NB4 (cell line): ENCODE measurements at regions not wholly inside any gene's neighbourhood (a gene's known extent, or its start where the extent isn't known, plus 50 kb on each side); places are given as distances from the start of the nearest gene placed in this dataset.
"Not testable (repeated sequence)": the region's sequence is repeated elsewhere in the genome, so short reads cannot be mapped to it uniquely, and the experiment has no call there.

Experiments used
- DNase-seq: peaks from one replicate; pipeline ENCODE4 v3.0.0; 2010; ENCODE audit warnings: low read depth
- H3K4me3 ChIP-seq: one replicate; pipeline ENCODE4 v1.5.1; 2011; ENCODE audit warnings: mild to moderate bottlenecking, low read depth, low read length, moderate library complexity
- MYC ChIP-seq: IDR thresholded peaks from 2 replicates; pipeline ENCODE4 v1.6.1; 2011; ENCODE audit warnings: low read depth, low read length
- POLR2A ChIP-seq: IDR thresholded peaks from 2 replicates; pipeline ENCODE4 v1.6.1; 2011; ENCODE audit warnings: mild to moderate bottlenecking; ENCODE audit not compliant: insufficient read length; ENCODE audit errors: extremely low read depth
- TF ChIP-seq, protein P1 (sequence below): IDR thresholded peaks from one replicate; pipeline ENCODE4 v1.5.1; 2012; ENCODE audit warnings: low read depth, low read length
- TF ChIP-seq, protein P2 (sequence below): IDR thresholded peaks from 2 replicates; pipeline ENCODE4 v1.6.1; 2011; ENCODE audit warnings: low read depth, low read length

DNA sequence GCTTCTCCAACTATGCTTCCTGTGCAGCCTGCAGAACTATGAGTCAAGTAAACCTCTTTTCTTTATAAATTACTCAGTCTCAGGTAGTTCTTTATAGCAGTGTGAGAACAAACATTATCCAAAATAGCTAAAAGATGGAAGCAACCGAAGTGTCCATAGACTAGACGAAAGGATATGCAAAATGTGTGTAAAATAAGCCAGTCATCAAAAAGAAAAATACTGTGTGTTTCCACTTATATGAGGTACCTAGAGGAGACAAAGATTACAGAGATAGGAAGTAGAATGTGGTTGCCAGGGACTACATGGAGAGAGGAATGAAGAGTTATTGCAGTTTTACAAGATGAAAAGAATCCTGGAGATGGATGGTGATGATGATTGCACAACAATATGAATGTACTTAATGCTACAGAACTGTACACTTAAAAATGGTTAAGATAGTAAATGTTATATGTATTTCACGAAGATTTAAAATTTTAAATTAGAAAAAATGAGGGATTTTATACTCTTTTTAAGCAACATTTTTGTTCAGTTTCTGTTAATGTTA, 99.3 kb upstream of the FN1 start:
- no peak for TF ChIP-seq POLR2A
- TF ChIP-seq, protein P1, sequence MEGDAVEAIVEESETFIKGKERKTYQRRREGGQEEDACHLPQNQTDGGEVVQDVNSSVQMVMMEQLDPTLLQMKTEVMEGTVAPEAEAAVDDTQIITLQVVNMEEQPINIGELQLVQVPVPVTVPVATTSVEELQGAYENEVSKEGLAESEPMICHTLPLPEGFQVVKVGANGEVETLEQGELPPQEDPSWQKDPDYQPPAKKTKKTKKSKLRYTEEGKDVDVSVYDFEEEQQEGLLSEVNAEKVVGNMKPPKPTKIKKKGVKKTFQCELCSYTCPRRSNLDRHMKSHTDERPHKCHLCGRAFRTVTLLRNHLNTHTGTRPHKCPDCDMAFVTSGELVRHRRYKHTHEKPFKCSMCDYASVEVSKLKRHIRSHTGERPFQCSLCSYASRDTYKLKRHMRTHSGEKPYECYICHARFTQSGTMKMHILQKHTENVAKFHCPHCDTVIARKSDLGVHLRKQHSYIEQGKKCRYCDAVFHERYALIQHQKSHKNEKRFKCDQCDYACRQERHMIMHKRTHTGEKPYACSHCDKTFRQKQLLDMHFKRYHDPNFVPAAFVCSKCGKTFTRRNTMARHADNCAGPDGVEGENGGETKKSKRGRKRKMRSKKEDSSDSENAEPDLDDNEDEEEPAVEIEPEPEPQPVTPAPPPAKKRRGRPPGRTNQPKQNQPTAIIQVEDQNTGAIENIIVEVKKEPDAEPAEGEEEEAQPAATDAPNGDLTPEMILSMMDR: no peak
- no peak for TF ChIP-seq MYC
- TF ChIP-seq, protein P2, sequence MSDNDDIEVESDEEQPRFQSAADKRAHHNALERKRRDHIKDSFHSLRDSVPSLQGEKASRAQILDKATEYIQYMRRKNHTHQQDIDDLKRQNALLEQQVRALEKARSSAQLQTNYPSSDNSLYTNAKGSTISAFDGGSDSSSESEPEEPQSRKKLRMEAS: no peak
- DNase-seq: no peak

DNA sequence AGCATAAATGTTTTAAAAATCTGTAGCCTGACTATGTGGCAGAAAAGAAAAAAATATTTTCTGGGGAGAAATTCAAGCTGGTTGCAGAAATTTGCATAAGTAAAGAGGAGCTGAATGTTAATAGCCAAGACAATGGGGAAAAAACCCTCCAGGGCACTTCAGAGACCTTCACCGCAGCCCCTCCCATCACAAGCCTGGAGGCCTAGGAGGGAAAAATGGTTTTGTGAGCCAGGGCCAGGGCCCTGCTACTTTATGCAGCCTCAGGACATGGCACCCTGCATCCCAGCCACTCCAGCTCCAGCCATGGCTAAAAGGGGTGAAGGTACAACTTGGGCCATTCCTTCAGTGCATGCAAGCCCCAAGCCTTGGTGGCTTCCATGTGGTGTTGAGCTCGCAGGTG, 97.8 kb upstream of the FN1 start:
- not testable (repeated sequence) for H3K4me3 ChIP-seq, DNase-seq

More for the DNA sequence above, 99.3 kb upstream of the FN1 start:
- H3K4me3 ChIP-seq: no peak overlapping the region

DNA sequence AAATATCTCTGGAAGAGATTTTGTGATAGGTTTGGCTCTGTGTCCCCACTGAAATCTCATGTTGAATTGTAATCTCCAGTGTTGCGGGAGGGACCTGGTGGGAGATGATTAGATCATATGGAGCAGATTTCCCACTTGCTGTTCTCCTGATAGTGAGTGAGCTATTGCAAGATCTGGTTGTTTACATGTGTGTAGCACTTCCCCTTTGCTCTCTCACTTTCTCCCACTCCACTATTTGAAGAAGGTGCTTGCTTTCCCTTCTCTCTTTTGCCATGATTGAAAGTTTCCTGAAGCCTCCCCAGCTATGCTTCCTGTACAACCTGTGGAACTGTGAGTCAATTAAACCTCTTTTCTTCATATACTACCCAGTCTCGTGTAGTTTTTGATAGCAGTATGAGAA, 97.0 kb upstream of the FN1 start:
- H3K4me3 ChIP-seq: no peak overlapping the region
- DNase-seq: peak; percentile 3
- TF ChIP-seq, protein P1: no peak
- TF ChIP-seq, protein P2: no peak
- TF ChIP-seq POLR2A (no peak), MYC (no peak)

DNA sequence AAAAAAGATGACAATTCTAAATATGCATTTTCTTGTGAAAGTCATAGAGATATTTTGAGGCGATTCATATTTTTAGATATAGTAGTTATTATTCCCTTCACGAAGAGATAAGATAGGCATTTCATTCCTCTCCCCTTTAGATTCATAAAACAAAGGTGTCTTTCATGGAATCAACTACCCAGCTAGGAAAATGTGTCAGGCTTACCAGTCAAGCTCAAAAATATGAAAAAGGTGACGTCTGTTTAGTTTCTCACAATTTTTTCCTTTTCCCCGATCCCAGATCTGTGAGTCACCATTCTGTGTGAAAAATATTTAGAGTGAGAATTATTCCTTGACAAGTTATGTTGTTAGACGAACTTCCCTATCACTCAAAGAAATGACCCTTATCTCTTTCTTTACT, 95.4 kb upstream of the FN1 start:
- no peak overlapping the region for H3K4me3 ChIP-seq
- TF ChIP-seq MYC: no peak
- no peak for TF ChIP-seq POLR2A
- TF ChIP-seq, protein P1: no peak
- TF ChIP-seq, protein P2: no peak
- DNase-seq: no peak

DNA sequence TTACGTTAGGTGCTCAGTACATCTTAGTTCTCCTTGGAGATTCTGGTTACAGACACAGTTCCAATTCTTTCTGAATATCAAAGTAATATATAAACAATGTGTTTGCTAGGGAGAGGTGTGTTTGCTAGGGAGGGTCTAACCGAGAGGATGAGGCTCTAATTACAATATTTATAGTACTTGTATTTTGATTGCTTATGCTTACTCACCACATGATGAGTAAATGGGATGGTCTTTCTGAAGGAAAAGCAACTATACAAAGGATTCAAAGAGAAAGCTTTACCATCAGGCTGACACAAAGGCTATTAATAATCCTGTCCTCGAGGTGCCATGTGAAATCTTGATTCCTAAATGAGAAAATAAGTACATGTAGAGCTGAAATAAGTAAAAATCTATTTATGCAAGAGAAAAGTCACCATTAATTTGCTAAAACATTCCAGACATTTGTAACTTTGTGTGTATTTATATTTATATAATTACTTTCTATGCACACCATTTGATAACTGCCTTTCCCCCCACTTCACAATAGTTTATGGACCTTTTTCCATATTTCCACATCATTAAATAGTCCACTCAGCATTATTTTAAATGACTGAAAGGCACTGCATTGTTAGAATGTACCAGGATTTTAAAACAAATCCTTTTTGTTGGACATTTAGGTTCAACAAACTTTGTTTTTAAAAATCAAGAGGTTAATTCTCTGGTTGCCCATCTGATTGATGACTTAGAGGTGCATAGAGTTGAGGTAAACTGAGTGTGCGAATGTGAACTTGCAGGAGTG, 94.5 kb upstream of the FN1 start:
- no peak overlapping the region for H3K4me3 ChIP-seq
- no peak for DNase-seq
- no peak for TF ChIP-seq MYC
- no peak for TF ChIP-seq POLR2A
- TF ChIP-seq, protein P2: no peak
- TF ChIP-seq, protein P1: no peak

DNA sequence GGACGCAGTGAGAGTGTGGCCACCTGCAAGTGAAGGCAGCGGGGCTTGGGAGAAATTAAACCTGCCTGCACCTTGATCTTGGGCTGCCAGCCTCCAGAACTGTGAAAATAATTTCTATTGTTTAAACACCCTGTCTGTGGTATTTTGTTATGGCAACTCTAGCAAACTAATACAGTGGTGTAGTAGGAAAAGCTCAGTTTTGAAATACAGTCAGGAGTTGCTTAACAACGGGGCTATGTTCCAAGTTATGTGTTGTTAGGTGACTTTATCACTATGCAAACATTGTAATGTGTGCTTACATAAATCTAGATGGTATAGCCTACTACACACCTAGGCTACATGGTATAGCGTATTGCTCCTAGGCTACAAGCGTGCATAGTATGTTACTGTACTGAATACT, 93.4 kb upstream of the FN1 start:
- H3K4me3 ChIP-seq: no peak overlapping the region
- no peak for DNase-seq
- TF ChIP-seq POLR2A: no peak
- TF ChIP-seq, protein P1: no peak
- TF ChIP-seq, protein P2: no peak
- no peak for TF ChIP-seq MYC
